Stimulated activated effector memory CD8-positive, alpha-beta T cell treated with anti-CD3 and anti-CD28 coated beads, Interleukin-12 subunit alpha, Interleukin-12 subunit beta, amount 100 ng/mL, for 72 hours (primary cell): ENCODE measurements at regions not wholly inside any gene's neighbourhood (a gene's known extent, or its start where the extent isn't known, plus 50 kb on each side); places are given as distances from the start of the nearest gene placed in this dataset.

Experiments used
- ATAC-seq: fragments of 150-1000 bp; cut with Tn5 transposase; 2 replicates; pipeline ENCODE4 v1.10.0; 2021
- DNase-seq, 2 donors: peaks; one replicate each; pipeline ENCODE4 v3.0.0; 2021 to 2022; ENCODE audit warnings: low spot score in 2 of 2
- H3K27ac Mint-ChIP-seq: one replicate; pipeline ENCODE4 v1.8.0; 2022; ENCODE audit warnings: mild to moderate bottlenecking, mixed read lengths
- H3K36me3 Mint-ChIP-seq: one replicate; pipeline ENCODE4 v1.8.0; 2022; ENCODE audit warnings: mild to moderate bottlenecking, mixed read lengths
- H3K4me1 Mint-ChIP-seq: one replicate; pipeline ENCODE4 v1.8.0; 2022; ENCODE audit warnings: mixed read lengths
- H3K4me3 Mint-ChIP-seq: one replicate; pipeline ENCODE4 v1.8.0; 2022; ENCODE audit warnings: mild to moderate bottlenecking, mixed read lengths
- H3K9me3 Mint-ChIP-seq: one replicate; pipeline ENCODE4 v1.8.0; 2022; ENCODE audit warnings: mixed read lengths

DNA sequence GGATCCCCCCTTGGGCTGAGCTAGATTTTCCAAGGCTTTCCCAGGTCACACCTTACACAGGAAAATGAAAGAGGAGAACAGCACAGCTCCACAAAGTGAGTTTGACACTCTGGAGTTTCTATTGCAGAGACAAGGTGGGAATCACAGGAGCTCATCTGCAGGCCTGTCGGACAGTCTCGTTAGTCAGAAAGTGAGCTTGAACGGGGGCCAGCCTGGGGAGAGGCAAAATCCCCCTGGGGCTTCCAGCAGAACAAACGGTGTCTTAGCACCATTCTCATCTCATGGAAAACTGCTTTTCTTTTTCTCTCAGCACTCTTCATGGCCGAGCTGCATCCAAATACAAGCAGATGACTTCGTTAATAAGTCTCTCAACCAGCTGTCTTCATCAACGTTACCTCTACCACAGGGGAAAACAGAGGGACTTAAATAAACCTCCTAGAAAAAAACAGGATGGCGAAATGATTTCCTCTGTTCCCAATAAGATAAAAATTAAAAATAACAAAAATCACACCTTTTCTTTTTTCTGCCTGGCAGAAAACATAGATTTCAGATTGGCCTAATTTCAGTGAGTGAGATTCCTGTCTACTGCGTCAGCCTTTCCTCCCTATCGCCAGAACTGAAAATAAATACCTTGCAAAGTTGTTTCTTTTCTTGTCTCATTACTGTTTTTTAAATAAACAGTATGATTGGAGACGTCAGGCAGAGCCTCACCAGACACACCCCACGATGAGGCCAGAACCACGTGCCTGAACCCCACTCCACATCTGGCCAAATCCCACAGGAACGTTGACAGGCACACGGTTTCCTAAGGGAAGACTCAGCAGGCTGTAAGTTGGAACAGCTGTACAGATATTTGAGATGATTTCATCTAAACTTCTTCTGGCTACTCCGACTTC, 219.0 kb downstream of the TTLL2 start:
- no peak overlapping the region for H3K4me3 Mint-ChIP-seq
- H3K4me1 Mint-ChIP-seq, result no peaks in the 10 kb centered on the region
- ATAC-seq (no peak), DNase-seq (no peak)
- H3K9me3 Mint-ChIP-seq, result no peaks in the 10 kb centered on the region
- H3K36me3 Mint-ChIP-seq, result no peaks in the 10 kb centered on the region
- no peak overlapping the region for H3K27ac Mint-ChIP-seq

GRCh38 chr6:167546611-167547327, 221.9 kb downstream of the TTLL2 start:
- H3K27ac Mint-ChIP-seq, result no peak overlapping the region
- DNase-seq (no peak), ATAC-seq (peak; percentile 42)
- H3K4me1 Mint-ChIP-seq, result no peaks in the 10 kb centered on the region
- no peak overlapping the region for H3K4me3 Mint-ChIP-seq
- no peaks in the 10 kb centered on the region for H3K9me3 Mint-ChIP-seq
- H3K36me3 Mint-ChIP-seq, result no peaks in the 10 kb centered on the region

- Mint-ChIP-seq H3K4me3 (no peak overlapping the region), H3K4me1 (no peaks in the 10 kb centered on the region)
Measured at GRCh38 chr6:167547328-167547692, 222.4 kb downstream of the TTLL2 start.

GRCh38 chr6:167547751-167548150, 222.9 kb downstream of the TTLL2 start:
- DNase-seq, result no peak
- Mint-ChIP-seq H3K36me3 (no peaks in the 10 kb centered on the region), H3K4me3 (no peak overlapping the region), H3K27ac (no peak overlapping the region), H3K4me1 (no peaks in the 10 kb centered on the region), H3K9me3 (peaks cover 3% of the 10 kb centered on the region)
- ATAC-seq, result no peak

More at GRCh38 chr6:167547328-167547692, 222.4 kb downstream of the TTLL2 start:
- Mint-ChIP-seq H3K36me3 (no peaks in the 10 kb centered on the region), H3K27ac (no peak overlapping the region), H3K9me3 (no peaks in the 10 kb centered on the region)
- ATAC-seq (no peak), DNase-seq (no peak)

DNA sequence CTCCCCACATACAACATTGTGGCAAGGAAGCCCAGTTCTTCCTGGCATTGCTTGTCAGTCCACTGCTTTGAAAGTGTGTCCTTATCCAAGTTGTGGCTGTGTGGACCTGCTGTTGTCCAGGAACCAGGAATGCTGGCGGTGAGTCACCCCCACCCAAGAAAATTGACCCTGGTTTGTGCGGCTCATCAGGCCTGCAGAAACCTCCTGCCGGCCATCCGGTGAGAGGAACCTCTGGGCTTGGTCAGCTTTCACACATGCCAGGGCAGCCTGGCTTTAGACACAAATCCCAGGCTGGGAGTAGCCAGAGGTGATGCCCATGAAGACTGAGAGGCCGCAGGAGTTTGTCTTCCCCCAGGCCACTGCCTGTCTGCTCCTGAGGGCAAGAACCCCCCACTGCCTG, 223.6 kb downstream of the TTLL2 start:
- Mint-ChIP-seq H3K4me1 (no peaks in the 10 kb centered on the region), H3K9me3 (peaks cover 5% of the 10 kb centered on the region), H3K4me3 (no peak overlapping the region), H3K27ac (no peak overlapping the region), H3K36me3 (no peaks in the 10 kb centered on the region)
- DNase-seq (no peak), ATAC-seq (no peak)

DNA sequence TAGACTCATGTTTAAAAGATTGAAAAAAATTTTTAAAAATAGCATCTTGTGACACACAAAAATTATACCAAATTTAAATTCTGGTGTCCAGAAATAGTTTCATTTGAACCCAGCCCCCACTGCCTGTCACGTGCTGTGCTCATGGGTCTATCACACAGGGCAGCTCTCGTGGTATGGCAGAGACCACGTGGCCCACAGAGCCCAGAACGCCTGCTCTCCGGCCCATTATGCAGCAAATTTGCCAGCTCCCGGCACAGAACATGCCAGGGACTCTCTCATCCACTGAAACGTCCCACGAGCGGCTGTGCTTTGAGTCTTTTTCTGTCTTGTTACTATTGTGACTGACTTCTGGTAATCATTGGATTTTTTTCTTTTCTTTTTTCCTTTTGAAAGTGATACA, 224.3 kb downstream of the TTLL2 start:
- Mint-ChIP-seq H3K4me1 (no peaks in the 10 kb centered on the region), H3K36me3 (no peaks in the 10 kb centered on the region)

GRCh38 chr6:167550941-167551627, 226.2 kb downstream of the TTLL2 start:
- ATAC-seq (no peak), DNase-seq (no peak)
- Mint-ChIP-seq H3K9me3 (peaks cover 11% of the 10 kb centered on the region), H3K4me3 (no peak overlapping the region), H3K27ac (no peak overlapping the region), H3K36me3 (no peaks in the 10 kb centered on the region), H3K4me1 (no peaks in the 10 kb centered on the region)

More for the DNA sequence above, 224.3 kb downstream of the TTLL2 start:
- H3K9me3 Mint-ChIP-seq, result peaks cover 7% of the 10 kb centered on the region
- no peak for ATAC-seq
- no peak overlapping the region for H3K4me3 Mint-ChIP-seq
- no peak for DNase-seq
- no peak overlapping the region for H3K27ac Mint-ChIP-seq

- Mint-ChIP-seq H3K36me3 (no peaks in the 10 kb centered on the region), H3K27ac (no peak overlapping the region), H3K4me1 (no peaks in the 10 kb centered on the region), H3K4me3 (no peak overlapping the region), H3K9me3 (peaks cover 14% of the 10 kb centered on the region)
- DNase-seq, result no peak
- peak; percentile 25 for ATAC-seq
Measured at GRCh38 chr6:167551628-167552257, 226.9 kb downstream of the TTLL2 start.

- Mint-ChIP-seq H3K4me3 (no peak overlapping the region), H3K4me1 (no peaks in the 10 kb centered on the region), H3K9me3 (peaks cover 14% of the 10 kb centered on the region), H3K36me3 (no peaks in the 10 kb centered on the region), H3K27ac (no peak overlapping the region)
- DNase-seq, result no peak
- ATAC-seq, result peak; percentile 19
Measured at GRCh38 chr6:167552258-167552630, 227.4 kb downstream of the TTLL2 start.

GRCh38 chr6:167552961-167553735, 228.3 kb downstream of the TTLL2 start:
- Mint-ChIP-seq H3K9me3 (peaks cover 14% of the 10 kb centered on the region), H3K36me3 (no peaks in the 10 kb centered on the region), H3K4me3 (no peak overlapping the region), H3K27ac (no peak overlapping the region), H3K4me1 (no peaks in the 10 kb centered on the region)
- ATAC-seq (no peak), DNase-seq (no peak)

GRCh38 chr6:167553736-167554119, 228.8 kb downstream of the TTLL2 start:
- no peaks in the 10 kb centered on the region for H3K36me3 Mint-ChIP-seq
- ATAC-seq (no peak), DNase-seq (no peak)
- H3K4me3 Mint-ChIP-seq, result no peak overlapping the region
- H3K27ac Mint-ChIP-seq, result no peak overlapping the region
- H3K4me1 Mint-ChIP-seq, result no peaks in the 10 kb centered on the region
- H3K9me3 Mint-ChIP-seq, result peaks cover 14% of the 10 kb centered on the region

- DNase-seq (no peak), ATAC-seq (no peak)
- no peak overlapping the region for H3K4me3 Mint-ChIP-seq
- H3K9me3 Mint-ChIP-seq, result peaks cover 14% of the 10 kb centered on the region
- no peaks in the 10 kb centered on the region for H3K4me1 Mint-ChIP-seq
- H3K36me3 Mint-ChIP-seq, result no peaks in the 10 kb centered on the region
- H3K27ac Mint-ChIP-seq, result no peak overlapping the region
Measured at GRCh38 chr6:167554854-167555253, 230.0 kb downstream of the TTLL2 start.

DNA sequence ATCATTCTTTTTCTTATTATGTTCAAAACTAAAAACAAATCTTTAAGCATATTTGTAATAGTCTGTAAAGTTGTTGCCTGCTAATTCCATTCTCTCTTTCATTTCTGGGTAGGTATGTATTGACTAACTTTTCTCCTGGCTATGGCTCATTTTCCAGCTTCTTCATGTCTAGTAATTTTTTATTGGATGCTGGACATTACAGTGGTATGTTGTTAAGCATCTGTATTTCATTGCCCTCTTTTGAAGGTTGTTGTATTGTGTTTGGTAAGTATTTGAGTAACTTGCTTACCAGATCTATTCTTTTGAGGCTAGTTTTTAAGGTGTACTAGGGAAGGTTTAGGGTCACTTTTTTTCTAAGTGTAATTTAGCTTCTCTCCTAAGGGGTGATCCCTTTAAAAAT, 230.9 kb downstream of the TTLL2 start:
- Mint-ChIP-seq H3K4me3 (no peak overlapping the region), H3K36me3 (no peaks in the 10 kb centered on the region), H3K4me1 (no peaks in the 10 kb centered on the region)

GRCh38 chr6:167557675-167558074, 232.8 kb downstream of the TTLL2 start:
- Mint-ChIP-seq H3K36me3 (no peaks in the 10 kb centered on the region), H3K9me3 (peaks cover 12% of the 10 kb centered on the region), H3K27ac (no peak overlapping the region), H3K4me1 (no peaks in the 10 kb centered on the region), H3K4me3 (no peak overlapping the region)
- no peak for DNase-seq
- ATAC-seq, result no peak

More for the DNA sequence above, 230.9 kb downstream of the TTLL2 start:
- no peak for DNase-seq
- no peak for ATAC-seq
- Mint-ChIP-seq H3K27ac (no peak overlapping the region), H3K9me3 (peaks cover 14% of the 10 kb centered on the region)
